WERI-Rb-1 (cell line): ENCODE measurements at regions not wholly inside any gene's neighbourhood (a gene's known extent, or its start where the extent isn't known, plus 50 kb on each side); places are given as distances from the start of the nearest gene placed in this dataset.

ENCODE experiments used
- DNase-seq: peaks from one replicate; pipeline ENCODE4 v3.0.0-alpha.2; 2020
- H3K27ac ChIP-seq: fragments of 250-450 bp; sonication (Bioruptor Pico); 2 replicates; pipeline ENCODE4 v1.5.1; 2020; ENCODE audit warnings: mild to moderate bottlenecking, moderate library complexity
- H3K27me3 ChIP-seq: fragments of 250-450 bp; sonication (Bioruptor Pico); 2 replicates; pipeline ENCODE4 v1.5.1; 2021; ENCODE audit warnings: mild to moderate bottlenecking, low read depth, moderate library complexity; ENCODE audit not compliant: insufficient read depth, severe bottlenecking
- H3K36me3 ChIP-seq: fragments of 250-450 bp; sonication (Bioruptor Pico); 2 replicates; pipeline ENCODE4 v1.5.1; 2020; ENCODE audit warnings: mild to moderate bottlenecking, moderate library complexity
- H3K4me3 ChIP-seq: 2 replicates; pipeline ENCODE4 v1.5.1; 2011; ENCODE audit warnings: low read depth, mild to moderate bottlenecking, control low read depth, low read length
- H3K9me3 ChIP-seq: fragments of 250-450 bp; sonication (Bioruptor Pico); 2 replicates; pipeline ENCODE4 v1.5.1; 2021; ENCODE audit warnings: mild to moderate bottlenecking, moderate library complexity; ENCODE audit not compliant: severe bottlenecking
- TF ChIP-seq, protein P1 (sequence below): IDR thresholded peaks from 2 replicates; pipeline ENCODE4 v1.5.1; 2011; ENCODE audit warnings: low read depth, mild to moderate bottlenecking, control low read depth, inconsistent platforms, low read length

GRCh38 chr5:30749971-30750370 lies 443.5 kb upstream of the CDH6 start:
- Histone ChIP-seq H3K4me3 (no peak overlapping the region), H3K9me3 (no peaks in the 10 kb centered on the region), H3K36me3 (no peaks in the 10 kb centered on the region), H3K27ac (no peak overlapping the region), H3K27me3 (no peaks in the 10 kb centered on the region)
- no peak for DNase-seq
- TF ChIP-seq, protein P1, sequence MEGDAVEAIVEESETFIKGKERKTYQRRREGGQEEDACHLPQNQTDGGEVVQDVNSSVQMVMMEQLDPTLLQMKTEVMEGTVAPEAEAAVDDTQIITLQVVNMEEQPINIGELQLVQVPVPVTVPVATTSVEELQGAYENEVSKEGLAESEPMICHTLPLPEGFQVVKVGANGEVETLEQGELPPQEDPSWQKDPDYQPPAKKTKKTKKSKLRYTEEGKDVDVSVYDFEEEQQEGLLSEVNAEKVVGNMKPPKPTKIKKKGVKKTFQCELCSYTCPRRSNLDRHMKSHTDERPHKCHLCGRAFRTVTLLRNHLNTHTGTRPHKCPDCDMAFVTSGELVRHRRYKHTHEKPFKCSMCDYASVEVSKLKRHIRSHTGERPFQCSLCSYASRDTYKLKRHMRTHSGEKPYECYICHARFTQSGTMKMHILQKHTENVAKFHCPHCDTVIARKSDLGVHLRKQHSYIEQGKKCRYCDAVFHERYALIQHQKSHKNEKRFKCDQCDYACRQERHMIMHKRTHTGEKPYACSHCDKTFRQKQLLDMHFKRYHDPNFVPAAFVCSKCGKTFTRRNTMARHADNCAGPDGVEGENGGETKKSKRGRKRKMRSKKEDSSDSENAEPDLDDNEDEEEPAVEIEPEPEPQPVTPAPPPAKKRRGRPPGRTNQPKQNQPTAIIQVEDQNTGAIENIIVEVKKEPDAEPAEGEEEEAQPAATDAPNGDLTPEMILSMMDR = no peak

GRCh38 chr5:30747412-30747811 lies 446.1 kb upstream of the CDH6 start:
- Histone ChIP-seq H3K27ac (no peak overlapping the region), H3K36me3 (no peaks in the 10 kb centered on the region), H3K9me3 (no peaks in the 10 kb centered on the region), H3K27me3 (no peaks in the 10 kb centered on the region), H3K4me3 (no peak overlapping the region)
- TF ChIP-seq, protein P1 = no peak
- no peak for DNase-seq

- no peak overlapping the region for H3K27ac ChIP-seq
- TF ChIP-seq, protein P1 = no peak
- no peaks in the 10 kb centered on the region for H3K9me3 ChIP-seq
- H3K4me3 ChIP-seq = no peak overlapping the region
- no peaks in the 10 kb centered on the region for H3K36me3 ChIP-seq
- DNase-seq = no peak
- H3K27me3 ChIP-seq = no peaks in the 10 kb centered on the region
Measured at GRCh38 chr5:30736669-30737068, 456.8 kb upstream of the CDH6 start.

GRCh38 chr5:30734118-30734517 lies 459.4 kb upstream of the CDH6 start:
- no peaks in the 10 kb centered on the region for H3K27me3 ChIP-seq
- TF ChIP-seq, protein P1 = no peak
- no peak overlapping the region for H3K4me3 ChIP-seq

GRCh38 chr5:30725073-30725472 lies 468.4 kb upstream of the CDH6 start:
- H3K9me3 ChIP-seq = no peaks in the 10 kb centered on the region
- DNase-seq = no peak
- TF ChIP-seq, protein P1 = no peak
- no peaks in the 10 kb centered on the region for H3K27me3 ChIP-seq
- H3K36me3 ChIP-seq = no peaks in the 10 kb centered on the region
- no peak overlapping the region for H3K4me3 ChIP-seq
- H3K27ac ChIP-seq = no peak overlapping the region

More at GRCh38 chr5:30734118-30734517, 459.4 kb upstream of the CDH6 start:
- no peak for DNase-seq
- H3K27ac ChIP-seq = no peak overlapping the region
- H3K9me3 ChIP-seq = no peaks in the 10 kb centered on the region
- no peaks in the 10 kb centered on the region for H3K36me3 ChIP-seq

DNA sequence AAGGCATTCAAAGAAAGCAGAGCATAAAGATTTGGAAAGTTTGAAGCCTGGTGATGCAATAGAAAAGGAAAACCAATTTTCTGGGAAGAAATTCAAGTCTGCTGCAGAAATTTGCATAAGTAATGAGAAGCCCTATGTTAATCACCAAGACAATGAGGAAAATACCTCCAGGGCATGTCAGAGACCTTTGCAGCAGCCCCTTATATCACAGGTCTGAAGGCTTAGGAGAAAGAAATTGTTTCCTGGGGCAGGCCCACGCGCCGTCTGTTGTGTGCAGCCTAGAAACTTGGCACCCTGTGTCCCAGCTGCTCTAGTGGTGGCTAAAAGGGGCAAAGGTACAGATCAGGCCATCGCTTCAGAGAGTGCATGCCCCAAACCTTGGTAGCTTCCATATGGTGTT lies 495.3 kb upstream of the CDH6 start:
- DNase-seq = no peak
- no peak overlapping the region for H3K27ac ChIP-seq
- H3K27me3 ChIP-seq = peaks cover 13% of the 10 kb centered on the region
- TF ChIP-seq, protein P1 = no peak
- no peak overlapping the region for H3K4me3 ChIP-seq
- no peaks in the 10 kb centered on the region for H3K36me3 ChIP-seq
- H3K9me3 ChIP-seq = peaks cover 4% of the 10 kb centered on the region
